Osteocyte (in vitro differentiated cells): ENCODE measurements at regions not wholly inside any gene's neighbourhood (a gene's known extent, or its start where the extent isn't known, plus 50 kb on each side); places are given as distances from the start of the nearest gene placed in this dataset.

Experiments used
- DNase-seq: peaks from one replicate; pipeline ENCODE4 v3.0.0; 2021; ENCODE audit warnings: mixed read lengths; ENCODE audit not compliant: unreplicated experiment; ENCODE audit errors: extremely low spot score
- H3K27ac Mint-ChIP-seq: one replicate; pipeline ENCODE4 v1.8.0; 2021; ENCODE audit warnings: mild to moderate bottlenecking, mixed read lengths; ENCODE audit not compliant: unreplicated experiment
- H3K27me3 Mint-ChIP-seq: one replicate; pipeline ENCODE4 v1.8.0; 2021; ENCODE audit warnings: mixed read lengths; ENCODE audit not compliant: unreplicated experiment
- H3K36me3 Mint-ChIP-seq: one replicate; pipeline ENCODE4 v1.8.0; 2021; ENCODE audit warnings: mixed read lengths; ENCODE audit not compliant: unreplicated experiment
- H3K4me1 Mint-ChIP-seq: one replicate; pipeline ENCODE4 v1.8.0; 2021; ENCODE audit warnings: mixed read lengths; ENCODE audit not compliant: unreplicated experiment
- H3K4me3 Mint-ChIP-seq: one replicate; pipeline ENCODE4 v1.8.0; 2021; ENCODE audit warnings: mild to moderate bottlenecking, moderate library complexity, mixed read lengths; ENCODE audit not compliant: unreplicated experiment
- H3K9me3 Mint-ChIP-seq: one replicate; pipeline ENCODE4 v1.8.0; 2021; ENCODE audit warnings: mixed read lengths; ENCODE audit not compliant: unreplicated experiment
- CTCF ChIP-seq: fragments of 200-600 bp; sonication (generic); IDR thresholded peaks from 2 replicates; pipeline ENCODE4 v1.5.0; 2021; ENCODE audit warnings: antibody characterized with exemption, mild to moderate bottlenecking, moderate library complexity

- peaks cover 21% of the 10 kb centered on the region for H3K27me3 Mint-ChIP-seq
- H3K4me1 Mint-ChIP-seq: peaks cover 22% of the 10 kb centered on the region
- no peak for DNase-seq
- no peaks in the 10 kb centered on the region for H3K36me3 Mint-ChIP-seq
- no peak for TF ChIP-seq CTCF
- H3K9me3 Mint-ChIP-seq: no peaks in the 10 kb centered on the region
- peak overlapping the region; percentile 50 for H3K27ac Mint-ChIP-seq
- no peak overlapping the region for H3K4me3 Mint-ChIP-seq
These were observed 69.2 kb downstream of the ISG20 start for GRCh38 chr15:88707771-88708654.

GRCh38 chr15:88708655-88709054 is 69.8 kb downstream of the ISG20 start:
- no peaks in the 10 kb centered on the region for H3K9me3 Mint-ChIP-seq
- no peak overlapping the region for H3K4me3 Mint-ChIP-seq
- peaks cover 23% of the 10 kb centered on the region for H3K27me3 Mint-ChIP-seq
- no peaks in the 10 kb centered on the region for H3K36me3 Mint-ChIP-seq
- no peak for DNase-seq
- no peak for TF ChIP-seq CTCF
- H3K4me1 Mint-ChIP-seq: peaks cover 22% of the 10 kb centered on the region
- peak overlapping the region; percentile 50 for H3K27ac Mint-ChIP-seq

- DNase-seq: no peak
- peaks cover 24% of the 10 kb centered on the region for H3K27me3 Mint-ChIP-seq
- no peak overlapping the region for H3K27ac Mint-ChIP-seq
- H3K9me3 Mint-ChIP-seq: no peaks in the 10 kb centered on the region
- H3K36me3 Mint-ChIP-seq: no peaks in the 10 kb centered on the region
- H3K4me3 Mint-ChIP-seq: no peak overlapping the region
- H3K4me1 Mint-ChIP-seq: peaks cover 22% of the 10 kb centered on the region
- no peak for TF ChIP-seq CTCF
These were observed 71.4 kb downstream of the ISG20 start for GRCh38 chr15:88710027-88710715.

- no peak for DNase-seq
- H3K27me3 Mint-ChIP-seq: peaks cover 24% of the 10 kb centered on the region
These were observed 73.0 kb downstream of the ISG20 start for GRCh38 chr15:88711806-88712205.

More at GRCh38 chr15:88711806-88712205, 73.0 kb downstream of the ISG20 start:
- H3K36me3 Mint-ChIP-seq: no peaks in the 10 kb centered on the region
- H3K27ac Mint-ChIP-seq: no peak overlapping the region
- H3K4me1 Mint-ChIP-seq: peaks cover 14% of the 10 kb centered on the region
- no peak for TF ChIP-seq CTCF
- H3K4me3 Mint-ChIP-seq: no peak overlapping the region
- H3K9me3 Mint-ChIP-seq: no peaks in the 10 kb centered on the region
